Stomach smooth muscle (tissue), 2 donors: ENCODE measurements at regions not wholly inside any gene's neighbourhood (a gene's known extent, or its start where the extent isn't known, plus 50 kb on each side); places are given as distances from the start of the nearest gene placed in this dataset.

Experiments
- H3K27ac ChIP-seq: one replicate; pipeline ENCODE4 v1.7.0; 2013; ENCODE audit warnings: mild to moderate bottlenecking, low read length, inconsistent platforms
- H3K27me3 ChIP-seq, 2 donors: one replicate each; pipeline ENCODE4 v1.7.0; 2013; ENCODE audit warnings: low read length in 2 of 2; ENCODE audit not compliant: insufficient read depth in 2 of 2, control insufficient read depth in 1 of 2
- H3K36me3 ChIP-seq, 2 donors: one replicate each; pipeline ENCODE4 v1.7.0; 2013; ENCODE audit warnings: low read length in 2 of 2; ENCODE audit not compliant: control insufficient read depth in 2 of 2, insufficient read depth in 2 of 2
- H3K4me1 ChIP-seq: one replicate; pipeline ENCODE4 v1.7.0; 2013; ENCODE audit warnings: low read length; ENCODE audit not compliant: control insufficient read depth, insufficient read depth
- H3K4me3 ChIP-seq, 2 donors: one replicate each; pipeline ENCODE4 v1.7.0; 2013; ENCODE audit warnings: low read length in 2 of 2
- H3K9ac ChIP-seq, 2 donors: one replicate each; pipeline ENCODE4 v1.7.0; 2013; ENCODE audit warnings: low read length in 2 of 2, mild to moderate bottlenecking in 1 of 2
- H3K9me3 ChIP-seq, 2 donors: one replicate each; pipeline ENCODE4 v1.7.0; 2013; ENCODE audit warnings: low read length in 2 of 2; ENCODE audit not compliant: control insufficient read depth in 2 of 2
- donor health status: healthy.
- donor health status: Pancreatic carcinoma.

GRCh38 chr12:77362509-77363210 is 297.3 kb upstream of the E2F7 start:
- Histone ChIP-seq H3K4me1 (no peaks in the 10 kb centered on the region), H3K27ac (no peak overlapping the region), H3K9me3 (no peaks in the 10 kb centered on the region), H3K27me3 (no peaks in the 10 kb centered on the region), H3K4me3 (no peak overlapping the region), H3K9ac (no peak overlapping the region), H3K36me3 (no peaks in the 10 kb centered on the region)

- Histone ChIP-seq H3K4me1 (no peaks in the 10 kb centered on the region), H3K36me3 (no peaks in the 10 kb centered on the region), H3K27me3 (no peaks in the 10 kb centered on the region), H3K9me3 (no peaks in the 10 kb centered on the region), H3K9ac (no peak overlapping the region), H3K27ac (no peak overlapping the region), H3K4me3 (no peak overlapping the region)
Measured at GRCh38 chr12:77357655-77358054, 292.3 kb upstream of the E2F7 start.

GRCh38 chr12:77354766-77355362 is 289.5 kb upstream of the E2F7 start:
- no peak overlapping the region for H3K27ac ChIP-seq
- H3K4me1 ChIP-seq: no peaks in the 10 kb centered on the region
- no peak overlapping the region for H3K4me3 ChIP-seq
- H3K9me3 ChIP-seq: no peaks in the 10 kb centered on the region
- no peak overlapping the region for H3K9ac ChIP-seq
- H3K27me3 ChIP-seq: no peaks in the 10 kb centered on the region
- no peaks in the 10 kb centered on the region for H3K36me3 ChIP-seq

- Histone ChIP-seq H3K4me3 (no peak overlapping the region), H3K4me1 (no peaks in the 10 kb centered on the region), H3K36me3 (no peaks in the 10 kb centered on the region), H3K9me3 (no peaks in the 10 kb centered on the region), H3K27ac (no peak overlapping the region), H3K27me3 (no peaks in the 10 kb centered on the region), H3K9ac (no peak overlapping the region)
Measured at GRCh38 chr12:77352946-77353345, 287.6 kb upstream of the E2F7 start.

GRCh38 chr12:77351860-77352259 is 286.5 kb upstream of the E2F7 start:
- Histone ChIP-seq H3K27me3 (no peaks in the 10 kb centered on the region), H3K4me1 (no peaks in the 10 kb centered on the region), H3K27ac (no peak overlapping the region), H3K9ac (no peak overlapping the region), H3K36me3 (no peaks in the 10 kb centered on the region), H3K9me3 (no peaks in the 10 kb centered on the region), H3K4me3 (no peak overlapping the region)

GRCh38 chr12:77349689-77350370 is 284.5 kb upstream of the E2F7 start:
- Histone ChIP-seq H3K36me3 (no peaks in the 10 kb centered on the region), H3K9ac (no peak overlapping the region), H3K4me1 (no peaks in the 10 kb centered on the region), H3K27me3 (no peaks in the 10 kb centered on the region), H3K9me3 (no peaks in the 10 kb centered on the region), H3K4me3 (no peak overlapping the region), H3K27ac (no peak overlapping the region)

GRCh38 chr12:77347017-77347416 is 281.6 kb upstream of the E2F7 start:
- Histone ChIP-seq H3K27ac (no peak overlapping the region), H3K36me3 (no peaks in the 10 kb centered on the region), H3K4me1 (no peaks in the 10 kb centered on the region), H3K27me3 (no peaks in the 10 kb centered on the region), H3K9me3 (no peaks in the 10 kb centered on the region), H3K9ac (no peak overlapping the region), H3K4me3 (no peak overlapping the region)

- Histone ChIP-seq H3K36me3 (no peaks in the 10 kb centered on the region), H3K27ac (no peak overlapping the region), H3K27me3 (no peaks in the 10 kb centered on the region), H3K4me3 (no peak overlapping the region), H3K9me3 (no peaks in the 10 kb centered on the region), H3K9ac (no peak overlapping the region), H3K4me1 (no peaks in the 10 kb centered on the region)
Measured at GRCh38 chr12:77345336-77345735, 280.0 kb upstream of the E2F7 start.

- H3K4me1 ChIP-seq: no peaks in the 10 kb centered on the region
- no peaks in the 10 kb centered on the region for H3K9me3 ChIP-seq
- H3K4me3 ChIP-seq: no peak overlapping the region
- no peak overlapping the region for H3K9ac ChIP-seq
- H3K27me3 ChIP-seq: no peaks in the 10 kb centered on the region
- H3K36me3 ChIP-seq: no peaks in the 10 kb centered on the region
- H3K27ac ChIP-seq: no peak overlapping the region
Measured at GRCh38 chr12:77344651-77345050, 279.3 kb upstream of the E2F7 start.

GRCh38 chr12:77343291-77343690 is 277.9 kb upstream of the E2F7 start:
- H3K9ac ChIP-seq: no peak overlapping the region
- H3K4me3 ChIP-seq: no peak overlapping the region
- H3K27ac ChIP-seq: no peak overlapping the region
- no peaks in the 10 kb centered on the region for H3K9me3 ChIP-seq
- H3K4me1 ChIP-seq: no peaks in the 10 kb centered on the region
- H3K27me3 ChIP-seq: no peaks in the 10 kb centered on the region
- no peaks in the 10 kb centered on the region for H3K36me3 ChIP-seq

GRCh38 chr12:77342253-77342652 is 276.9 kb upstream of the E2F7 start:
- Histone ChIP-seq H3K4me1 (no peaks in the 10 kb centered on the region), H3K9ac (no peak overlapping the region)

More at GRCh38 chr12:77342253-77342652, 276.9 kb upstream of the E2F7 start:
- Histone ChIP-seq H3K27ac (no peak overlapping the region), H3K36me3 (no peaks in the 10 kb centered on the region), H3K9me3 (no peaks in the 10 kb centered on the region), H3K27me3 (no peaks in the 10 kb centered on the region), H3K4me3 (no peak overlapping the region)
